HAP-1 (cell line): ENCODE measurements at regions not wholly inside any gene's neighbourhood (a gene's known extent, or its start where the extent isn't known, plus 50 kb on each side); places are given as distances from the start of the nearest gene placed in this dataset.

Experiments used
- DNase-seq, 2 experiments: peaks; one replicate each; pipeline ENCODE4 v3.0.0-alpha.2; 2016 to 2020; ENCODE audit warnings: low spot score in 2 of 2
- H3K27me3 ChIP-seq: fragments of 250-450 bp; sonication (Bioruptor Pico); 2 replicates; pipeline ENCODE4 v1.5.1; 2020; ENCODE audit warnings: low read depth, mild to moderate bottlenecking, moderate library complexity
- H3K36me3 ChIP-seq: fragments of 250-450 bp; sonication (Bioruptor Pico); replicated peaks from 2 replicates; pipeline ENCODE4 v1.5.1; 2020; ENCODE audit warnings: mild to moderate bottlenecking
- H3K4me1 ChIP-seq: fragments of 250-450 bp; sonication (Bioruptor Pico); 2 replicates; pipeline ENCODE4 v1.5.1; 2020; ENCODE audit warnings: mild to moderate bottlenecking
- H3K4me3 ChIP-seq: fragments of 250-450 bp; sonication (Bioruptor Pico); 2 replicates; pipeline ENCODE4 v1.5.1; 2020; ENCODE audit warnings: mild to moderate bottlenecking, moderate library complexity
- H3K9me3 ChIP-seq: fragments of 250-450 bp; sonication (Bioruptor Pico); 2 replicates; pipeline ENCODE4 v1.5.1; 2020; ENCODE audit warnings: mild to moderate bottlenecking, moderate library complexity
- in situ Hi-C: fragments of 300-500 bp; cut with MboI; formaldehyde crosslinking; loops from 3 replicates; pipeline ENCODE4 v1.14.3; 2020; ENCODE audit warnings: low sequenced_read_pairs, inconsistent platforms, mixed read lengths

DNA sequence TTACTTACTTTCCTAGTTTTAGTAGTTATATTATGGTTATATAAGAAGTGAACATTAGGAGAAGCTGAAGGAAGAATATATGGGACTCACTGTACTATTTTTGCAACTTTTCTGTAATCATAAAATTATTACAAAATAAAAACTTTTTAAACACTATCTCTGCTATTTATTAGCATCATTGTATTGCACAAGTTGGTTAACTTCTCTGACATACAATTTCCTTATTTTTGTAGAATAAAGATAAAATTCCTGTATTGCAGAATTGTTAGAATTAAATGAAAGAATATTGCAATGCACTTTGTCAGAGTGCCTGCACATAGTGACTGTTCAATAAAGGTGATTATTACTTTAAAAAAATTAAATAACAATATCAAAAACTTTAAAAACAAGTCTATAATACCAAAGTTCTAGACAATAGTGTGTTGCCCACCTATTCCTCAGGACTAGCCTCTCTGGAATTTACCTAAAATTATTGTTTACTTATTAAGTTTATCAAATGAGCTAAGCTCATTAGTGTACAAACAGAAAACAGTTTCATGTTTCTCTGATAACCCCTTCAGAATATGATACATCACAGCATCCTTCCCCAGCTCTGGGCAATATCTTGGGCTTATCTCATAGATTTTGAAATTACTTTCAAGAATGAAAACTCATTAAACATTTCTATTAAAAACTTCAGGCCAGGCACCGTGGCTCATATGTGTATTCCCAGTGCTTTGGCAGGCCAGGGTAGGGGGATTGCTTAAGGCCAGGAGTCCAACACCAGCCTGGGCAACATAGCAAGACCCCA, 77.4 kb upstream of the TMPO start:
- Histone ChIP-seq H3K27me3 (no peaks in the 10 kb centered on the region), H3K9me3 (peaks cover 8% of the 10 kb centered on the region), H3K4me3 (no peak overlapping the region), H3K36me3 (no peaks in the 10 kb centered on the region), H3K4me1 (no peaks in the 10 kb centered on the region)
- in situ Hi-C loops = no loop called here
- no peak for DNase-seq

- in situ Hi-C loops = no loop called here
- Histone ChIP-seq H3K9me3 (peaks cover 8% of the 10 kb centered on the region), H3K4me1 (no peaks in the 10 kb centered on the region)
Observed at GRCh38 chr12:98438656-98439230, 76.6 kb upstream of the TMPO start.

DNA sequence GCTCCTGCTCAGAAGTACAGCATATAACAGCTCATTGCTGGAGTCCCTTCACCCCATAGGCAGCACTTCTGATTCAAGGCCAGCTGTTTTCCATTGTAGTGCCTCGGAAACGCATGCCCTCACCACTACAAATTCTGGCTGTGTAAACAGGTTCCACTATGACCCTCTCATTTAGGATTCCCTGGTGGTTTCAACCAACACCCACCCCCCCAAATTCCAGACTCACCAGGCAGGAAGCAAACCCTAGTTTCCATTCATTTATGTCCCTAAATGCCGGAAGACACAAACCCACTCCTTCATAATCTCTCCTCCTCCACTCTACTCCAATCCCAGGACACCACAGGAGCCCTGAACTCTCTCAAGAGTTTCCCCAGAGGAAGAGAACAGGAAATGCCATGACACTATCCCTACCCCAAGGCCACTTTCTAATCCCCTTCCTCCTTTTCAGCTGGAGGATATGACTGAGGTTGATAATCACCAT, 75.9 kb upstream of the TMPO start:
- no peak for DNase-seq
- H3K4me1 ChIP-seq = no peaks in the 10 kb centered on the region
- in situ Hi-C loops = no loop called here

More at GRCh38 chr12:98438656-98439230, 76.6 kb upstream of the TMPO start:
- no peaks in the 10 kb centered on the region for H3K36me3 ChIP-seq
- no peak for DNase-seq
- H3K4me3 ChIP-seq = no peak overlapping the region
- no peaks in the 10 kb centered on the region; the same call in 1 of the 2 replicates for H3K27me3 ChIP-seq

GRCh38 chr12:98439981-98440581, 75.3 kb upstream of the TMPO start:
- H3K4me1 ChIP-seq = no peaks in the 10 kb centered on the region
- no peaks in the 10 kb centered on the region for H3K36me3 ChIP-seq
- H3K9me3 ChIP-seq = peaks cover 5% of the 10 kb centered on the region
- in situ Hi-C loops = no loop called here
- DNase-seq = no peak
- H3K4me3 ChIP-seq = no peak overlapping the region
- H3K27me3 ChIP-seq = peaks cover 3% of the 10 kb centered on the region; the same call in 1 of the 2 replicates

More for the DNA sequence above, 75.9 kb upstream of the TMPO start:
- Histone ChIP-seq H3K27me3 (no peaks in the 10 kb centered on the region; the same call in 1 of the 2 replicates), H3K36me3 (no peaks in the 10 kb centered on the region), H3K9me3 (peaks cover 8% of the 10 kb centered on the region), H3K4me3 (no peak overlapping the region)

DNA sequence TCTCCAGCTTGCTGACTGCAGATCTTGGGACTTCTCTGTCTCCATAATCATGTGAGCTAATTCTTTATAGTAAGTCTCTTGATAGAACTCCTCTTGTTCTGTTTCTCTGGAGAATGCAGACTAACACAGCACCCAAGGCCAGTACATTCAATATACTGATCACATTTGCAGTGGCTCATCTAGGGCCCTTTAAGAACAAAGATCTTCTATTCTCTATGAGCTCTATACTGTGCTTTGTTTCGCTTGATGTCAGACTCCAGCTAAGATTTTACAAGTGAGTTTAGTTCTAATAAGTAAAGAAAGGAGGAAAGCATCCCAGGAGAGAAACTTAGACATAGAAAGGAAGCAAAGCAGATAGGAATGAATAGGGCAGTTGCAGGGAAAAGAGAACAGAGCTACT, 69.3 kb upstream of the TMPO start:
- no peaks in the 10 kb centered on the region for H3K4me1 ChIP-seq
- in situ Hi-C loops = no loop called here
- peaks cover 15% of the 10 kb centered on the region for H3K27me3 ChIP-seq
- H3K9me3 ChIP-seq = no peaks in the 10 kb centered on the region
- H3K4me3 ChIP-seq = no peak overlapping the region
- DNase-seq = no peak
- no peaks in the 10 kb centered on the region for H3K36me3 ChIP-seq

DNA sequence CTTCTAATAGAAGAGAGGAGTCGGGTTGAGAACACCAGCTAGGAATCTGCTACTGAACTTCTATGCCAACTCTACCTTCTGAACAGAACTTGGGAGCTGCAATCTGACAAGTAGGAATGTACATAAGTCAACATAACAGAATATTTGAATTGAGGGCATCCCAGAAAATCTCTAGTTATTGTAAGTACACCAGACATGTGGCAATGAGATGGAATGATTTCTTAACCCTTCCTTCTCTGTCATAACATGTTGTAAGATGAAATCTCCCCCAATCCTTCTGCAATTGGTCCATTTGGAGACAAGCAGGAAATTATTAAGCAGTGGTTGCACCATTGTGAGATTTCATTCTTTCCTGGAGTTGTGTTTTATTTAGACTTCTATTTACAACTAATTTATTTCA, 68.7 kb upstream of the TMPO start:
- Histone ChIP-seq H3K27me3 (peaks cover 15% of the 10 kb centered on the region), H3K9me3 (no peaks in the 10 kb centered on the region), H3K36me3 (no peaks in the 10 kb centered on the region), H3K4me3 (no peak overlapping the region), H3K4me1 (no peaks in the 10 kb centered on the region)
- in situ Hi-C loops = no loop called here
- DNase-seq = no peak

DNA sequence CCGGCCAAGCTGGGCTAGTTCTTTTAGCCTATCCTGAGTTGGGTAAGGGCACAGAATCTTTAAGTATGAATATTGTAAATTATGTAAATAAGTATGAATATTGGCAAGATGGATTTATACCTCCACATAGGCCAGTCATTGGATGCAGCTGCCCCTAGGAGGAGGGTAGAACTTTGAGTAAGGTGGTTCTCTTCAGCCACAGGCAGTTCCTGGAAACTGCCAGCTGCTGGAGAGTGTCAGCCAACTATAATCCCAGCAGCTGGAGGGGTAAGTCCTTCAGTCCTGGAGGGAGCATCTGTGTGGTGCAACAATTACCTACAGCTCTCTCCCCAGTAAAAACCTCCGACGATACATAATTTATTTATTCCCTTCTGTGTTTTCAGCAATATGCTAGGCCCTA, 65.8 kb upstream of the TMPO start:
- Histone ChIP-seq H3K4me1 (no peaks in the 10 kb centered on the region), H3K4me3 (no peak overlapping the region)
- in situ Hi-C loops = no loop called here

GRCh38 chr12:98453070-98453469, 62.3 kb upstream of the TMPO start:
- in situ Hi-C loops = no loop called here
- Histone ChIP-seq H3K27me3 (no peaks in the 10 kb centered on the region), H3K4me3 (no peak overlapping the region), H3K9me3 (no peaks in the 10 kb centered on the region), H3K36me3 (no peaks in the 10 kb centered on the region), H3K4me1 (no peaks in the 10 kb centered on the region)
- DNase-seq = no peak

More for the DNA sequence above, 65.8 kb upstream of the TMPO start:
- H3K27me3 ChIP-seq = peaks cover 15% of the 10 kb centered on the region
- no peaks in the 10 kb centered on the region for H3K36me3 ChIP-seq
- H3K9me3 ChIP-seq = no peaks in the 10 kb centered on the region
- no peak for DNase-seq

GRCh38 chr12:98453492-98453891, 61.9 kb upstream of the TMPO start:
- Histone ChIP-seq H3K4me3 (no peak overlapping the region), H3K27me3 (no peaks in the 10 kb centered on the region), H3K36me3 (no peaks in the 10 kb centered on the region), H3K4me1 (no peaks in the 10 kb centered on the region), H3K9me3 (no peaks in the 10 kb centered on the region)
- in situ Hi-C loops = no loop called here
- no peak for DNase-seq

DNA sequence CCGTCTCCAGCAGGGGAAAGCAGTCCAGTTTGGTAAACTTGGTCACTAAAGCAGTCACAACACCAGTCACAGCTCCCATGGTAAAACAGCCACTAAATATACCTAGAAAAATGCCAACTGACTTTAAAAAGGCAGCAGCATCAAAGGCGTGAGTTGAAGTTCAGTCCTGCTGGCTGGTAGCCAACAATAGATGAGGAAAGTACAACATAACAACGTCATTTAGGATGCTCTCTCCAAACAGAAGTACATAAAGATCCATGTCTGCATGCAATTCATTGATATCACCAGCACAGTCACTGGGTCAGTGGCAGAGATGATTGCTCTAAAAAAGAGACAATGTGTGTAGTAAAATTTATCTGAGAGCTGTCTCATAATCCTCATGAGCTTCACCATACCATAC, 59.3 kb upstream of the TMPO start:
- no peaks in the 10 kb centered on the region for H3K27me3 ChIP-seq
- in situ Hi-C loops = no loop called here
- DNase-seq = no peak
- H3K9me3 ChIP-seq = no peaks in the 10 kb centered on the region
- no peaks in the 10 kb centered on the region for H3K36me3 ChIP-seq
- no peak overlapping the region for H3K4me3 ChIP-seq
- H3K4me1 ChIP-seq = no peaks in the 10 kb centered on the region

GRCh38 chr12:98456576-98457573, 58.5 kb upstream of the TMPO start:
- H3K4me3 ChIP-seq = no peak overlapping the region
- DNase-seq = no peak

GRCh38 chr12:98464190-98464589, 51.2 kb upstream of the TMPO start:
- DNase-seq = no peak
- Histone ChIP-seq H3K36me3 (no peaks in the 10 kb centered on the region), H3K27me3 (0 out of 2 replicates have a peak, but pooled peaks cover 7% of the 10 kb centered on the region), H3K4me3 (no peak overlapping the region), H3K4me1 (no peaks in the 10 kb centered on the region), H3K9me3 (no peaks in the 10 kb centered on the region)
- in situ Hi-C loops = no loop called here

More at GRCh38 chr12:98456576-98457573, 58.5 kb upstream of the TMPO start:
- in situ Hi-C loops = no loop called here
- H3K36me3 ChIP-seq = no peaks in the 10 kb centered on the region
- H3K4me1 ChIP-seq = no peaks in the 10 kb centered on the region
- no peaks in the 10 kb centered on the region for H3K27me3 ChIP-seq
- H3K9me3 ChIP-seq = no peaks in the 10 kb centered on the region

- Histone ChIP-seq H3K9me3 (no peaks in the 10 kb centered on the region), H3K4me1 (no peaks in the 10 kb centered on the region), H3K27me3 (0 out of 2 replicates have a peak, but pooled peaks cover 7% of the 10 kb centered on the region), H3K4me3 (no peak overlapping the region), H3K36me3 (no peaks in the 10 kb centered on the region)
- DNase-seq = no peak
- in situ Hi-C loops = no loop called here
Observed at GRCh38 chr12:98465505-98465904, 49.9 kb upstream of the TMPO start.
